GM21367 (cell line): ENCODE measurements at regions not wholly inside any gene's neighbourhood (a gene's known extent, or its start where the extent isn't known, plus 50 kb on each side); places are given as distances from the start of the nearest gene placed in this dataset.
"Not testable (repeated sequence)": the region's sequence is repeated elsewhere in the genome, so short reads cannot be mapped to it uniquely, and the experiment has no call there.

ENCODE experiments used
- ATAC-seq: cut with Tn5 transposase; IDR thresholded peaks from one replicate; pipeline ENCODE4 v1.9.1; 2021; ENCODE audit not compliant: unreplicated experiment

GRCh38 chr5:56405116-56405908 is 172.2 kb upstream of the ANKRD55 start:
- no peak for ATAC-seq

GRCh38 chr5:56402266-56403220 is 169.4 kb upstream of the ANKRD55 start:
- no peak for ATAC-seq

GRCh38 chr5:56397796-56398195 is 164.7 kb upstream of the ANKRD55 start:
- not testable (repeated sequence) for ATAC-seq

GRCh38 chr5:56396634-56397033 is 163.5 kb upstream of the ANKRD55 start:
- ATAC-seq, result no peak

GRCh38 chr5:56389261-56389660 is 156.1 kb upstream of the ANKRD55 start:
- no peak for ATAC-seq

GRCh38 chr5:56388229-56388985 is 155.3 kb upstream of the ANKRD55 start:
- ATAC-seq, result no peak

GRCh38 chr5:56386046-56386445 is 152.9 kb upstream of the ANKRD55 start:
- no peak for ATAC-seq

- ATAC-seq, result no peak
Measured at GRCh38 chr5:56384186-56384585, 151.1 kb upstream of the ANKRD55 start.

- ATAC-seq, result no peak
Measured at GRCh38 chr5:56383761-56384160, 150.6 kb upstream of the ANKRD55 start.

- ATAC-seq, result no peak
Measured at GRCh38 chr5:56382896-56383295, 149.8 kb upstream of the ANKRD55 start.

GRCh38 chr5:56377573-56377972 is 144.4 kb upstream of the ANKRD55 start:
- ATAC-seq, result no peak

GRCh38 chr5:56376128-56376527 is 143.0 kb upstream of the ANKRD55 start:
- ATAC-seq, result no peak

- ATAC-seq, result no peak
Measured at GRCh38 chr5:56375011-56375410, 141.9 kb upstream of the ANKRD55 start.

- not testable (repeated sequence) for ATAC-seq
Measured at GRCh38 chr5:56372491-56372890, 139.4 kb upstream of the ANKRD55 start.

GRCh38 chr5:56369361-56369811 is 136.3 kb upstream of the ANKRD55 start:
- ATAC-seq, result no peak

GRCh38 chr5:56367748-56368147 is 134.6 kb upstream of the ANKRD55 start:
- ATAC-seq, result no peak

- no peak for ATAC-seq
Measured at GRCh38 chr5:56366986-56367385, 133.9 kb upstream of the ANKRD55 start.

GRCh38 chr5:56361398-56361797 is 128.3 kb upstream of the ANKRD55 start:
- no peak for ATAC-seq

- ATAC-seq, result no peak
Measured at GRCh38 chr5:56360816-56361215, 127.7 kb upstream of the ANKRD55 start.

GRCh38 chr5:56359809-56360685 is 126.9 kb upstream of the ANKRD55 start:
- no peak for ATAC-seq
